ENCODE measurements at regions not wholly inside any gene's neighbourhood (a gene's known extent, or its start where the extent isn't known, plus 50 kb on each side); places are given as distances from the start of the nearest gene placed in this dataset.

GRCh38 chr5:25849270-25849669 is 1189.1 kb downstream of the CDH9 start:
- Histone ChIP-seq H3K4me2 (no peak overlapping the region), H3K4me3 (no peak overlapping the region), H3K4me1 (no peaks in the 10 kb centered on the region), H3K27ac (no peak overlapping the region), H3K27me3 (no peaks in the 10 kb centered on the region), H3K9ac (no peak overlapping the region), H4K20me1 (no peaks in the 10 kb centered on the region), H3K36me3 (no peaks in the 10 kb centered on the region), H3K9me3 (replicated peaks in 1 of 11) (peaks cover 0 to 12% (median 0%) of the 10 kb centered on the region in 11 experiments; a peak in 3 of 22 replicates)
- no peak for TF ChIP-seq Cebpa-rat (IDR thresholded peaks at IDR 0.05)

GRCh38 chr5:25823330-25823873 is 1178.6 kb upstream of the CDH10 start:
- peaks cover 5 to 11% (median 10%) of the 10 kb centered on the region in 11 experiments; a peak in 21 of 22 replicates for H3K9me3 ChIP-seq (replicated peaks in 1 of 11)
- H3K9ac ChIP-seq: no peak overlapping the region
- no peaks in the 10 kb centered on the region for H3K27me3 ChIP-seq
- H3K27ac ChIP-seq: no peak overlapping the region
- no peaks in the 10 kb centered on the region for H3K4me1 ChIP-seq
- no peak overlapping the region for H3K4me3 ChIP-seq
- H4K20me1 ChIP-seq: no peaks in the 10 kb centered on the region
- no peak overlapping the region for H3K4me2 ChIP-seq
- H3K36me3 ChIP-seq: no peaks in the 10 kb centered on the region
- TF ChIP-seq Cebpa-rat (IDR thresholded peaks at IDR 0.05): no peak

All from BLaER1 treated with 17β-estradiol and CSF1 and Interleukin-3, amounts not matched to agents 10 nM and 100 nM (cell line).